ENCODE measurements at regions not wholly inside any gene's neighbourhood (a gene's known extent, or its start where the extent isn't known, plus 50 kb on each side); places are given as distances from the start of the nearest gene placed in this dataset.

GRCh38 chr4:45331802-45332201 is 605.4 kb upstream of the GNPDA2 start:
- no peak for DNase-seq
- no peaks in the 10 kb centered on the region for H3K4me1 ChIP-seq
- 60 to 79% methylated on average over 1 to 5 of the region's 5 CpGs for WGBS, 2 donors (ENCODE audit: low coverage in 1 of 2)
- in situ Hi-C loops (cut with MboI; ENCODE audit: low pct_ligation_motif_present in 1 of 4, low pct_unique_long_range_greater_than_20kb in 1 of 4, low sequenced_read_pairs in 3 of 4) (no loop called here), intact Hi-C loops (cut with DNase I; ENCODE audit: low total_unique reads) (no loop called here)
- H3K4me3 ChIP-seq: no peak overlapping the region
- TF ChIP-seq POLR2A (IDR thresholded peaks at IDR 0.05) (no peak), POLR2AphosphoS5 (IDR thresholded peaks at IDR 0.05) (no peak), CTCF (IDR thresholded peaks at IDR 0.05) (no peak), EP300 (IDR thresholded peaks at IDR 0.05; ENCODE audit: low read depth) (no peak)
- H3K36me3 ChIP-seq: no peaks in the 10 kb centered on the region
- no peaks in the 10 kb centered on the region for H3K9me3 ChIP-seq
- H3K27ac ChIP-seq: no peak overlapping the region
- no peaks in the 10 kb centered on the region for H3K27me3 ChIP-seq

GRCh38 chr4:45327544-45327943 is 601.2 kb upstream of the GNPDA2 start:
- Histone ChIP-seq H3K27ac (no peak overlapping the region), H3K9me3 (no peaks in the 10 kb centered on the region), H3K4me3 (no peak overlapping the region), H3K4me1 (no peaks in the 10 kb centered on the region), H3K36me3 (no peaks in the 10 kb centered on the region), H3K27me3 (no peaks in the 10 kb centered on the region)
- intact Hi-C loops (cut with DNase I; ENCODE audit: low total_unique reads): loop anchor here (5.0 kb wide), 1 partner anchor 35 kb away; no protein-coding TSS in a partner anchor
- no peak for DNase-seq
- in situ Hi-C loops (cut with MboI; ENCODE audit: low pct_ligation_motif_present in 1 of 4, low pct_unique_long_range_greater_than_20kb in 1 of 4, low sequenced_read_pairs in 3 of 4): no loop called here
- TF ChIP-seq POLR2AphosphoS5 (IDR thresholded peaks at IDR 0.05) (no peak), EP300 (IDR thresholded peaks at IDR 0.05; ENCODE audit: low read depth) (no peak), CTCF (IDR thresholded peaks at IDR 0.05) (no peak), POLR2A (IDR thresholded peaks at IDR 0.05) (no peak)

- DNase-seq: no peak
- H3K27ac ChIP-seq: no peak overlapping the region
- H3K4me3 ChIP-seq: no peak overlapping the region
- WGBS, 2 donors (ENCODE audit: low coverage in 1 of 2): 74 to 78% methylated on average over 4 to 6 of the region's 6 CpGs
- no peaks in the 10 kb centered on the region for H3K36me3 ChIP-seq
- in situ Hi-C loops (cut with MboI; ENCODE audit: low pct_ligation_motif_present in 1 of 4, low pct_unique_long_range_greater_than_20kb in 1 of 4, low sequenced_read_pairs in 3 of 4): no loop called here
- no peaks in the 10 kb centered on the region for H3K9me3 ChIP-seq
- H3K27me3 ChIP-seq: no peaks in the 10 kb centered on the region
- no peaks in the 10 kb centered on the region for H3K4me1 ChIP-seq
- no peak for TF ChIP-seq EP300 (IDR thresholded peaks at IDR 0.05; ENCODE audit: low read depth)
- intact Hi-C loops (cut with DNase I; ENCODE audit: low total_unique reads): loop anchor here (5.0 kb wide), 1 partner anchor 38 kb away; no protein-coding TSS in a partner anchor
These were observed 598.4 kb upstream of the GNPDA2 start for GRCh38 chr4:45324455-45325417.

GRCh38 chr4:45323453-45324058 is 597.2 kb upstream of the GNPDA2 start:
- H3K9me3 ChIP-seq: no peaks in the 10 kb centered on the region
- no peaks in the 10 kb centered on the region for H3K27me3 ChIP-seq
- TF ChIP-seq CTCF (IDR thresholded peaks at IDR 0.05) (no peak), POLR2A (IDR thresholded peaks at IDR 0.05) (no peak), EP300 (IDR thresholded peaks at IDR 0.05; ENCODE audit: low read depth) (no peak), POLR2AphosphoS5 (IDR thresholded peaks at IDR 0.05) (no peak)
- in situ Hi-C loops (cut with MboI; ENCODE audit: low pct_ligation_motif_present in 1 of 4, low pct_unique_long_range_greater_than_20kb in 1 of 4, low sequenced_read_pairs in 3 of 4) (no loop called here), intact Hi-C loops (cut with DNase I; ENCODE audit: low total_unique reads) (no loop called here)
- no peaks in the 10 kb centered on the region for H3K36me3 ChIP-seq
- no peak overlapping the region for H3K27ac ChIP-seq
- no peak overlapping the region for H3K4me3 ChIP-seq
- DNase-seq: no peak
- no peaks in the 10 kb centered on the region for H3K4me1 ChIP-seq
- WGBS, 2 donors (ENCODE audit: low coverage in 1 of 2): 80 to 82% methylated on average over 2 of the region's 2 CpGs
